SHP77 treated with DMSO at 0.1 percent for 48 hours (cell line): ENCODE measurements at regions not wholly inside any gene's neighbourhood (a gene's known extent, or its start where the extent isn't known, plus 50 kb on each side); places are given as distances from the start of the nearest gene placed in this dataset.

ENCODE experiments used
- DNase-seq: peaks from one replicate; lab custom pipeline; 2025; lab: John Stamatoyannopoulos, UW

DNA sequence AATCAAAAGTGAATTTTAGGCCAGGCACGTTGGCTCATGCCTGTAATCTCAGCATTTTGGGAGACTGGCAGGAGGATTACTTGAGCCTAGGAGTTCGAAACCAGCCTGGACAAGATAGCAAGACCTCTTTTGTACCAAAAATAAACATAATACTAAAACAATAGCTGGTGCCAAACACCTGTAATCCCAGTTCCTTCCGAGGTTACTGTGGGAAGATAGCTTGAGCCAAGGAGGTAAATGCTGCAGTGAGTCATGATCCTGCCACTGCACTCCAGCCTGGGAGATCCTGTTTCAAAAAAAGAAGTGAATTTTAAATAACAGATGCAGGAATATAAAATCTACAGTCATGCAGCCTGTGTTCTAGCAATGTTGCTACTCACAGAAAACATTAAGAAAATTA is 488.3 kb downstream of the PPARGC1A start:
- DNase-seq, result no peak

GRCh38 chr4:23392860-23393458 is 496.9 kb downstream of the PPARGC1A start:
- DNase-seq, result no peak

GRCh38 chr4:23390246-23390645 is 499.6 kb downstream of the PPARGC1A start:
- DNase-seq, result no peak

DNA sequence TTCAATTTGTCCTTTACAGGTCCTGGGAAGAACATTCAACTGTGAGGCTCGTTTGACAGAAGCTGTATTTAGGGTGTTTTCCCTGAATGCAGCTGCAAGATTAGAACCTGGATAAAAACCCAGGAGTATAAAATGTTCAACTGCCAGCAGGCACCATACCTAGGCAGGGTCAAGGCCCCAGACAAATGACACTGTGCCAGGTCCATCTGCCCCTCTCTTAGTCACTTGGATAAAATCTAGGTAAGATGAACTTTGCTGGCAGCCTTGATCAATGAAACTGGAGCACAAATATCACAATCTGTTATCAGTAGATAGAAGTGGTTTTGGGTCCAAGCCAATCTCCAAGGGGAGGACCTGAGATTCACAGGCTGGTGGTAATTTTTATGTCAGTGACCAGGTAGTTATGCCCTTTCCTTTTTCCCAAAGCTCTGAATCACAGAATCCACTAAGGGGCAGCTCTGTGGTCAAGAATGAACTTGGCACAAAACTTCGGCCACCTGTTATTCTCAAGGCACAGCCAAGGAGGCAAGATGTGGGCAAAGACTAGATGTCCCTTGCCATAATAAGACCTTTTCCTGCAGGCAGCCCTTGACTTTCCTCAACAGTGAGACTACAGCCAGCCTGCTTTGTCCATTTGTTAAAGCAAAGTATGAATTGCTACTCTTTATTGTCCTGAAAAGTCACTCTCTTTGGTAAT is 501.0 kb downstream of the PPARGC1A start:
- DNase-seq, result no peak

GRCh38 chr4:23388255-23388654 is 501.6 kb downstream of the PPARGC1A start:
- no peak for DNase-seq

GRCh38 chr4:23384741-23385140 is 505.1 kb downstream of the PPARGC1A start:
- no peak for DNase-seq

GRCh38 chr4:23382879-23383278 is 507.0 kb downstream of the PPARGC1A start:
- no peak for DNase-seq

GRCh38 chr4:23374259-23374658 is 515.6 kb downstream of the PPARGC1A start:
- no peak for DNase-seq

- no peak for DNase-seq
Observed at GRCh38 chr4:23373261-23373660, 516.6 kb downstream of the PPARGC1A start.

DNA sequence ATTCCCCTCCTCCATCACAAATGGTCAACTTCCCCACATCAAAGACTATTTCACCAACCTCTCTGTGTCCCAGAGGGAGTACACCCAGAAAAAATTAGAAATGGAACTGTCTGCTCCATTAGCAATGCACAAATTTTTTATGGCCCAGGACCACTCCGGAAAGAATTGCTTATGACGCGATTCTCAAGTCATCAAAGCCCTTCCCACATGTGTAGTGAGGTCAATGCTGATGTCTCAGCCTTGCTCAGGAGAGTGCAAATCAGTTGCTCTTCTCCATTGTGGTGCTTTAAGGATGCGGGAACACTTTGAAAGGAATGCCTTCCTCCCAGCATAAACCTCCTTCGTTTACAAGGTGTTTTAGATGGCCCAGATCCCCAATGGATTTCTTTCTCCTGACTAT is 518.3 kb downstream of the PPARGC1A start:
- DNase-seq, result no peak

DNA sequence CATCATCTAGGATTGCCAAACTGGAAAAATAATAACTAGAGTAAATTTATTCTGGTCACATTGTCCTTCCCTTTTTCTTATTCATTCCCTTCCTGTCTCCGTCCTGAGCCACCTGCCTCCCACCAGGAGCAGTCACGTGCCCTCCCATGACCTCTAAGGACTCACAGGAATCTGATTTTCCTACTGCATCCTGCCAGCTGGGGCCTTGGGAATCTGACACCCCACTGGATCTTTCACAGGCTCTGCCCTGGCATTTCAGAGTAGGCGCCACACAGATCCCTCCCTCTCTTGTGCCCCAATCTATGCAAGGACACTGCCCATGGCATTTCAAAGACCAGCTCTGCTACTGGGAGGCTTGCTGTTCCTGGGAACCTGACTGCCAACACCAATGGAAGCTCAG is 520.5 kb downstream of the PPARGC1A start:
- no peak for DNase-seq

DNA sequence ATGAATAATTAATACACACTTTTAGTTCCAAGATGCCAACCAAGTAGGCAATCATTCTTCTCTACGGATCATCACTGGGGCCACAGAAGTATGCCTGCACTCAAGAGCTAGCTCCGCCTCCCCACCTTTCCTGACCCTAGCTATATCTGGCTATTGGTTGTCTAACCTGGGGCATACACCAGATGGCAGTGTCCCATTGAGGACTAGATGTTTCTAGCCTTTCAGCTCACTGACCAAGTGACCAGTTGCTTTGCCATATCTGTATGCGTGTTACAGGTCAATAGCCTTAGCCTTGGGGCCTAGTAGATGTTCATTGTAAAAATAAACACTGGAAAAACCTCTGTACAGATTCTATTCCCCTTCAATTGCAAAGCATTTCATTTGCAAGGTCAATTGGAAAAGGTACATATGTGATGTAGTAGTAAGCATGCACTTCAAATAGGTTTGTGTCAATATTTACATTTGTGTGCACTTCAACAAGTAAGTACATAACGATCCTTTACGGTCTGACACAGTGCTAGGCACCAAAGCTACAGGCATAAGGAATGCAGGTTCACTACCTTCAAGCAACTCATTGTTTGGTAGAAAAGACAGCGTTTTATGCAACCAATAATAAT is 521.7 kb downstream of the PPARGC1A start:
- DNase-seq, result peak; percentile 29

GRCh38 chr4:23366557-23366906 is 523.3 kb downstream of the PPARGC1A start:
- DNase-seq, result no peak

- no peak for DNase-seq
Observed at GRCh38 chr4:23365871-23366556, 523.8 kb downstream of the PPARGC1A start.

GRCh38 chr4:23365086-23365485 is 524.8 kb downstream of the PPARGC1A start:
- DNase-seq, result no peak

- DNase-seq, result no peak
Observed at GRCh38 chr4:23364167-23364566, 525.7 kb downstream of the PPARGC1A start.

- DNase-seq, result no peak
Observed at GRCh38 chr4:23361453-23361852, 528.4 kb downstream of the PPARGC1A start.

DNA sequence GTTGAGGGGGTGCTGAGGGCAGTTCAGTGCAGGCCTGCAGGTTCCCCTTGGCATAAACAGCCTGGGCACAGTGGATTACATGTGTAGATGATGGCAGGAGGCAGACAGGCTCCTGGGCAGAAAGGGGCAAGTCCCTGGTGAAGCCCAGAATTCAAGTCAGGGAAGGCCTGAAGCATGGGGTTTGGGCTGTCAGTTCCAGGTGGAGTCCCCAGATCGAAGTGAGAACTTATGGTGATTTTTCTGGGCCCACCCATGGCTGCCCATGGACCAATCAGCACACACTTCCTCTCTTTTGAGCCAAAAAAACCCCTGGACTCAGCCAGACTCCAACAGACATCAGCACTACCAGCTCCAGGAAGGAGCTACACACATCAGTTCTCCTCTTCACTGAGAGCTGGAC is 529.1 kb downstream of the PPARGC1A start:
- DNase-seq, result no peak

- DNase-seq, result no peak
Observed at GRCh38 chr4:23355258-23355657, 534.6 kb downstream of the PPARGC1A start.

GRCh38 chr4:23353200-23353599 is 536.6 kb downstream of the PPARGC1A start:
- no peak for DNase-seq

GRCh38 chr4:23348789-23349498 is 540.9 kb downstream of the PPARGC1A start:
- no peak for DNase-seq

DNA sequence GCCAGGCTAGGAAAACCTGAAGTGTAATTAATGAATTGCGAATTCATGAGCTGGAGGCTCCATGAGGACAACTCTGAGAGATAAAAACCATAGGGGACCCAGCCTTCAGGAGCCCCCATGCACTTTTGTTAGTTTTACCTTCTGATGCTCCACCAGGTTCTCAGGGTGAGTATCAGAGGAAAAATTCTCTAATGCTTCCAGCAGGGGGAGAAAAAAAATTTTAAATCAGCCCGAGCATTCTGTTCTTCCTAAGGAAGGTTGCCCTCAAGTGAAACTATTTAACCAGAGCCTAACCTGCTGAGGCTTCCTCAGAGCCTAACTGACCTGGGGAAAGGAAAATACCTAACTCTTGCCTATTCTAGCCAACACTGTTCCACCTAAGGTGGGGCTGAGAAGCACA is 552.6 kb downstream of the PPARGC1A start:
- DNase-seq, result no peak
